ENCODE measurements at regions not wholly inside any gene's neighbourhood (a gene's known extent, or its start where the extent isn't known, plus 50 kb on each side); places are given as distances from the start of the nearest gene placed in this dataset.

DNA sequence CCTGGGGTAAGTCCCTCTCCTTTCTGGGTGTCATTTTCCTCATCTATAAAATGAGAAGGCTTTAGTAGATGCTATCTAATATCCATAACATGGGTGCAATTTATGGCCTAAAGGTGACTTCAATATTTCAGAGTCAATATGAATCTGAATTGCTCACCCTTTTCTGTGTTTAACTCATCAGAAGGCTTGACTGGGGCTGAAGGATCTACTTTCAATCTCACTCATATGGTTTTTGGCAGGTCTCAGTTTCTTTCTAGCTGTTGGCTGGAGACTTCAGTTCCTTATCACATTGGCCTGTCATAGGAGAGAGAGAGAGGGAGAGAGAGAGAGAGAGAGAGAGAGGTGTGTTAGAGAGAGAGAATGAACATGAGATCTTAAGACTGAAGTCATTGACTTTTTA is 343.7 kb upstream of the MEX3C start:
- H3K4me3 ChIP-seq (ENCODE audit: low read depth, low read length), result no peak overlapping the region
- DNase-seq (ENCODE audit: low read depth), result no peak
- TF ChIP-seq, protein P1, sequence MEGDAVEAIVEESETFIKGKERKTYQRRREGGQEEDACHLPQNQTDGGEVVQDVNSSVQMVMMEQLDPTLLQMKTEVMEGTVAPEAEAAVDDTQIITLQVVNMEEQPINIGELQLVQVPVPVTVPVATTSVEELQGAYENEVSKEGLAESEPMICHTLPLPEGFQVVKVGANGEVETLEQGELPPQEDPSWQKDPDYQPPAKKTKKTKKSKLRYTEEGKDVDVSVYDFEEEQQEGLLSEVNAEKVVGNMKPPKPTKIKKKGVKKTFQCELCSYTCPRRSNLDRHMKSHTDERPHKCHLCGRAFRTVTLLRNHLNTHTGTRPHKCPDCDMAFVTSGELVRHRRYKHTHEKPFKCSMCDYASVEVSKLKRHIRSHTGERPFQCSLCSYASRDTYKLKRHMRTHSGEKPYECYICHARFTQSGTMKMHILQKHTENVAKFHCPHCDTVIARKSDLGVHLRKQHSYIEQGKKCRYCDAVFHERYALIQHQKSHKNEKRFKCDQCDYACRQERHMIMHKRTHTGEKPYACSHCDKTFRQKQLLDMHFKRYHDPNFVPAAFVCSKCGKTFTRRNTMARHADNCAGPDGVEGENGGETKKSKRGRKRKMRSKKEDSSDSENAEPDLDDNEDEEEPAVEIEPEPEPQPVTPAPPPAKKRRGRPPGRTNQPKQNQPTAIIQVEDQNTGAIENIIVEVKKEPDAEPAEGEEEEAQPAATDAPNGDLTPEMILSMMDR (IDR thresholded peaks at IDR 0.05; ENCODE audit: control insufficient read depth, extremely low read depth, insufficient read depth), result no peak

DNA sequence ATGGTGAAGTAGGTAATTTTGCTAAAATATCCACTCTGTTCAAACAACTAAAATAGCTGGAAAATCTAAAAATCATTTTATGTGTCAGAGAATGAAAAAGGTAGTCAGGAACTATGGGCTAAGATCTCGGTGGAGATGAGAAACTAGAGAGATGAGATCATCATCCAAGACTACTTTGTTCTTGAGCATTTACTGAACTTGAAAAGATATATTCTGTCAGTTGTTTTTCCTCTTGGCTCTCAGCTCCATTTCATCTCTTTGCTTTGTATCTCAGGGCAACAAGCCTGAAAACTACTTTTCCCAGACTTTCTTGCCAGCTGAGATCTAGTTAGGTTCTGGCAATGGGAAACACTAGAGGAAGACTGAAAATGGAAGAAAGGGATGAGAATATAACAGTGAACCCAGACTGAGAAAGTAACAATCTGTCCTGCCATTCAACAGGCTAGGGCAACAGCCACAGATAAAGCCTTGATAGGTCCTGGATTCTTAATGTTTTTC is 346.2 kb upstream of the MEX3C start:
- TF ChIP-seq, protein P1 (IDR thresholded peaks at IDR 0.05; ENCODE audit: control insufficient read depth, extremely low read depth, insufficient read depth), result no peak
- H3K4me3 ChIP-seq (ENCODE audit: low read depth, low read length), result no peak overlapping the region
- no peak for DNase-seq (ENCODE audit: low read depth)

DNA sequence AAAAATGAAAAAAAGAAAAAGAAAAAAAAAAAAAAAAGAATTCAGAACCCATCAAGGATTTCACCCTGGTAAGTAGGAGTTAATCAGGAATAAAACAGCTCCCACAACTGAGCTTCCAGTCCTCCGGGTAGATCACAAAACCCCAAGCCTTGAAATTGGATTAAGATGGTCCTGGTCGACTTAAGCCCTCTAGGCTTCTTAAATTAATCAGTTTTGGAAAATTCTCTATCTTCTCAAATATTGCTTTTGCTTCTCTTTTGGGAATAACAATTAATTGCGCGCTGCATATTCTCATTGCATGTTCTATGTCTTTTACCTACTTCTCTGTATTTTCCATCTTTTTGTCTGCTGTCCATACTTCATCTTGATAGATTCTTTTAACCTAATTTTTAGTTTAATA is 348.0 kb upstream of the MEX3C start:
- TF ChIP-seq, protein P1 (IDR thresholded peaks at IDR 0.05; ENCODE audit: control insufficient read depth, extremely low read depth, insufficient read depth), result no peak
- H3K4me3 ChIP-seq (ENCODE audit: low read depth, low read length), result no peak overlapping the region
- no peak for DNase-seq (ENCODE audit: low read depth)

DNA sequence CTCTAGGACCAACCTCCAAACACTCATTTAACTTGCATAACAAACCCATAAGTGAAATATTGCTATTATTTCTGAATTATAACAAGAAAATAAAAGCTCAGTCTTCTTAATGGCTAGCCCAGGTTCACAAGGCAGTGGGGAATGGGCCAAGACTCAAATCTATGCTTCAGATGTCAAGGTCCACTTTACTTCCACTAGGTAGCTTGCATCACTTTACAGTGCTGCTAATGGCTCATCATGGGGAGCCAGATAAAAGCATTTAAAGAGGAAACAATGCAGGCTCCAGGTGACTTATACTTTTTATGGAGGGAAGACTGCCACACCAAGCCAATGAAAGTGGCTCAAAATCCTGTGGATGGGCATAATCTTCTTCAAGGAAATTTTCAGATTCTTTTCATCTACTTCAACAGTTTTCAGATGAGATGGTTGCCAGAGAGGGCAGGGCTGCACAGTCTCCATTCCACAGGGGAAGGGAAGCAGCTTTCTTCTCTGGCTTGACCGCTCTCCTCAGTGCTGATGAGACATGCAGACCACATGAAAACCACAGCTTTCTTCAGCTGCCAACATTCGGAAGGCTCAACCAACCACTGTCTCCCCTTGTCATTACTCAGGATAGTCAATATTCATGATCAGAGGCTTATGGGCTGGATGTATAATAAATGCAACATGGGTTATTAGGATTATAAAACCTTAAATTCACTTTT is 361.9 kb upstream of the MEX3C start:
- H3K4me3 ChIP-seq (ENCODE audit: low read depth, low read length), result no peak overlapping the region
- TF ChIP-seq, protein P1 (IDR thresholded peaks at IDR 0.05; ENCODE audit: control insufficient read depth, extremely low read depth, insufficient read depth), result no peak
- DNase-seq (ENCODE audit: low read depth), result no peak

DNA sequence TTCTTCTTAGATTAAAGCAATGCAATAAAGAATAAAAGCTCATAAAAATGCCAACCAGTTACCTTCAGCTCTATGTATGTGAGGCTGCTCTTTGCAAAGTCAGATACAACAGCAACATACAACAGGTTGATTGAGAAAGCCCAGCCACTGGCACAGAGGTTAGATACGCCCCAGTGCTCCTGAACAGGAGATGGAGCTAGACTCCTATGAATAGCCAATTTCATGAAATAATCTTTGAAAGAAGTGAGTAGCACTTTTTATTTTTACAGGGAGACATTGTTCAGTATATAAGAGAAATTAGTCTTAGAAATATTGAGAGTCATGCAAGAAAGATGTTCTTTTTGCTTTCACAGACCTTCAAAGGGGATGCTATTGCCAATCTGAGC is 362.4 kb upstream of the MEX3C start:
- TF ChIP-seq, protein P1 (IDR thresholded peaks at IDR 0.05; ENCODE audit: control insufficient read depth, extremely low read depth, insufficient read depth), result peak; percentile 32

DNA sequence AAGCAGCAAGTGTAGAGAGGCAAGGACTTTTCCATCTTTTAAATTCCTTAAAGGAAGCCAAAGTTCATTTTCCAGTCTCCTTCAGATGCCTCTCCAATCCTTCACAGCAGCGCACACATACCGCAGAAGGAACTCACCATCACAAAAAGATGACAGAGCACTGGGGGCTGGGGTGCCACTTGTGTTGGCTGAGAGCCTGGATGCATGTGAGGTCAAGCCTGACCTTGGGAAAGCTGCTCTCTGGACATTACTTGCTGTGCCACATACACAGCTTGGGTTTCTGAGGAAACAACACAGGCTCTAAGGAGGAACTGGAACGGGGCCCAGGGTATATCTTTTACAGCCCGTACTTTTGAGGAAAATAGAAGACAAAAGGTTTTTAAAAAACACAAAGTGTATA is 364.3 kb upstream of the MEX3C start:
- TF ChIP-seq, protein P1 (IDR thresholded peaks at IDR 0.05; ENCODE audit: control insufficient read depth, extremely low read depth, insufficient read depth), result no peak
- no peak overlapping the region for H3K4me3 ChIP-seq (ENCODE audit: low read depth, low read length)
- DNase-seq (ENCODE audit: low read depth), result no peak

More for the DNA sequence above, 362.4 kb upstream of the MEX3C start:
- no peak for DNase-seq (ENCODE audit: low read depth)
- H3K4me3 ChIP-seq (ENCODE audit: low read depth, low read length), result no peak overlapping the region

DNA sequence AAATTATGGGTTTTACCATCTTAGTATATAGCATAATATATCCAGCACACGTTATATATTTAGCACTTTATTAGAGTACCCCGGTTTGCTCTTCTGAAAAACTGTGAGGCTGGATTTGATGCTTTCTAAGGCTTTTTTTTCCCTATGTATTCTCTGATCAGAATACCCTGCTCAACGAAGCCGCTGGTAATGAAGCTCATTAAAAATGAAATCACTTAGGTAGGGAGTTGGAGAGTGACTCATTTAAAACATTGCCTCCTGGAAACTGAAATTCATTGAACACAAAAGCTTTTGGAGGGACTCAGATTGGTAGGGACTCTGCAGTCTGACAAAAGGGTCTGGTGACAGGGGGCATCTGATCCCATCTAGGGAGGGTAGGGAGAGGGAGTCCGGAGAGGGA is 365.4 kb upstream of the MEX3C start:
- DNase-seq (ENCODE audit: low read depth), result no peak
- no peak overlapping the region for H3K4me3 ChIP-seq (ENCODE audit: low read depth, low read length)
- TF ChIP-seq, protein P1 (IDR thresholded peaks at IDR 0.05; ENCODE audit: control insufficient read depth, extremely low read depth, insufficient read depth), result no peak

All from LNCaP clone FGC (cell line).